GDM1 (cell line): ENCODE measurements at regions not wholly inside any gene's neighbourhood (a gene's known extent, or its start where the extent isn't known, plus 50 kb on each side); places are given as distances from the start of the nearest gene placed in this dataset.
"Not testable (repeated sequence)": the region's sequence is repeated elsewhere in the genome, so short reads cannot be mapped to it uniquely, and the experiment has no call there.

Experiments used
- DNase-seq: peaks from one replicate; lab custom pipeline; 2025; lab: John Stamatoyannopoulos, UW

- DNase-seq = no peak
Measured at GRCh38 chr16:85514598-85515318, 98.4 kb upstream of the GSE1 start.

GRCh38 chr16:85515319-85515745, 97.8 kb upstream of the GSE1 start:
- DNase-seq = no peak

GRCh38 chr16:85515830-85516397, 97.2 kb upstream of the GSE1 start:
- no peak for DNase-seq

- DNase-seq = no peak
Measured at GRCh38 chr16:85517154-85517553, 96.0 kb upstream of the GSE1 start.

- no peak for DNase-seq
Measured at GRCh38 chr16:85517563-85518179, 95.5 kb upstream of the GSE1 start.

- DNase-seq = no peak
Measured at GRCh38 chr16:85518398-85519049, 94.6 kb upstream of the GSE1 start.

GRCh38 chr16:85519050-85519440, 94.1 kb upstream of the GSE1 start:
- DNase-seq = not testable (repeated sequence)

GRCh38 chr16:85519540-85520231, 93.4 kb upstream of the GSE1 start:
- no peak for DNase-seq

- DNase-seq = no peak
Measured at GRCh38 chr16:85520853-85521521, 92.1 kb upstream of the GSE1 start.

GRCh38 chr16:85521552-85522307, 91.4 kb upstream of the GSE1 start:
- no peak for DNase-seq

GRCh38 chr16:85522308-85522841, 90.7 kb upstream of the GSE1 start:
- DNase-seq = no peak

GRCh38 chr16:85522842-85523601, 90.1 kb upstream of the GSE1 start:
- no peak for DNase-seq

GRCh38 chr16:85523602-85524364, 89.3 kb upstream of the GSE1 start:
- no peak for DNase-seq

GRCh38 chr16:85524365-85524629, 88.8 kb upstream of the GSE1 start:
- no peak for DNase-seq

GRCh38 chr16:85524630-85525419, 88.3 kb upstream of the GSE1 start:
- no peak for DNase-seq

- DNase-seq = no peak
Measured at GRCh38 chr16:85525420-85526184, 87.5 kb upstream of the GSE1 start.

GRCh38 chr16:85526185-85526974, 86.7 kb upstream of the GSE1 start:
- DNase-seq = no peak
